HG02623 (cell line): ENCODE measurements at regions not wholly inside any gene's neighbourhood (a gene's known extent, or its start where the extent isn't known, plus 50 kb on each side); places are given as distances from the start of the nearest gene placed in this dataset.
"Not testable (repeated sequence)": the region's sequence is repeated elsewhere in the genome, so short reads cannot be mapped to it uniquely, and the experiment has no call there.

ENCODE experiments used
- ATAC-seq: cut with Tn5 transposase; IDR thresholded peaks from one replicate; pipeline ENCODE4 v1.9.1; 2021; ENCODE audit warnings: moderate library complexity; ENCODE audit not compliant: unreplicated experiment

DNA sequence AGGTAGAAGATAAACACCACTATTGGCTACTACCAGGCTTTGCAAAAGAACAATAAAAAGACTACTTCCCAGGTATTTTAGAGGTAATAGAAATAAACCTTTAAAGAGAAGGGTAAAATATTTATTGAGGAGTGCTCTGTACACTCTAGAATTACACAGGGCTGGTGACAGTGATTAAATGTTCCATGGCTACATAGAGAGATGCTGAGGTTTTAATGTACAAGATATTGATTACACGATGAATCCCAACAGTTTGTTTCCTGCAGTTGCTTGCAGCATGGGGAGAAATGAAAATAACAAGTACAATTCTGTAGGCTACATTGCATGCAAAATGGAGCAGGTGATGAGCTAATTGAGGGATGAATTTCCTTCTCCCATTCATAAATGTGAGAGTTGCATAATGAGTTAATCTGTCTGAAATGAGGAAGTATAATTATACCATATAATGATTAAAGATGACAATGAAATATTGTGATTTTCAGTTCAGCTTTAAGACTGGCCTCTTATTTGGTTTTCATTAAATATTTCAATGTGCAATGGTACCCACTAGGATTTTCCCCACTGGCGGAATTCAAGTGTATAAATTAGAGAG, 266.1 kb downstream of the SOCS6 start:
- no peak for ATAC-seq

DNA sequence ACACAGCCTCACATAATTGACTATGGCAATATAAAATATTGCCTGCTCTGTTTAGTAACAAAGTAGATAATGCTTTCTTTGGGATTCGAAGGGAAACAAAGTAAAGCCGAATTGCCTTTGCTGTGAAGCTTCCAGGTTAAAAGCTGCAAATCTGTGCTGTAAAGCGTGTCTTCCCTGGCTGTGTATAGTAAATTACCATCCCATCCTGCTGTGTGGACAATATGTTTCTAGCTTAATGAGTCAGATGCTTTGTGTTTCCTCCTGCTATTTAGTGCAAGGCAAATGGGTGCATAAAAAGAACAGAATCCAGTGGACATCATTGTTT, 265.1 kb downstream of the SOCS6 start:
- no peak for ATAC-seq

DNA sequence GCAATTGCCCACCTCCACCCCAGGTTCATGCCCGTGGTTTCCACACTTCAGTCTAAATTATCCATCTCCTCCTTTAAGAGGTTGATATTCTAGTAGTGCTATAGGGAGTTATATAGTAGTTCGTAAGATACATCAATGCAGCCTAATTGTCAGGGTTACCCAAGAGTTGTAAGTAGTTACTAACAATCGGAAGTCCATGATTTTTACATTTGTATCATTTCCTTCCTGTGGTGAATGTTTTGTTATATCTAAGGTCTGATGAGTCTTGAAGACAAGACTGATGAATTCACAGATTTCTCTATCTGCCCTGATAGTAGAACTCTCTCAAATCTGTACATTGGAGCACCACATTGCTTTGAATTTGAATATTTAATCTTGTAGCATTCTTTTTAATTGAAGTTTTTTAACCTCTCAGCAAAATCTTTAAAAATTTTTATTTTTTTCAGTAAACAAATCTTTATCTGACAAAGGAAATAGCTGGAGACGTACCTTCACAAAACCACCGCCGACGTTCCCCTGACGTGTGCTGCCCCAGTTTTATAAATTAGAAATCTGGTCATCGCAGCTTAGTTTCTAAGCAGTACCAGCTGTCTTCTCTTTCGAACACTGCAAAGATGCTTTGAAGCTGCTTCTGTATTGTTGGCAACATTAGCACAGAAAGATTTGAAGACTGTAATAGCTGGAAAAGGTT, 264.5 kb downstream of the SOCS6 start:
- no peak for ATAC-seq

DNA sequence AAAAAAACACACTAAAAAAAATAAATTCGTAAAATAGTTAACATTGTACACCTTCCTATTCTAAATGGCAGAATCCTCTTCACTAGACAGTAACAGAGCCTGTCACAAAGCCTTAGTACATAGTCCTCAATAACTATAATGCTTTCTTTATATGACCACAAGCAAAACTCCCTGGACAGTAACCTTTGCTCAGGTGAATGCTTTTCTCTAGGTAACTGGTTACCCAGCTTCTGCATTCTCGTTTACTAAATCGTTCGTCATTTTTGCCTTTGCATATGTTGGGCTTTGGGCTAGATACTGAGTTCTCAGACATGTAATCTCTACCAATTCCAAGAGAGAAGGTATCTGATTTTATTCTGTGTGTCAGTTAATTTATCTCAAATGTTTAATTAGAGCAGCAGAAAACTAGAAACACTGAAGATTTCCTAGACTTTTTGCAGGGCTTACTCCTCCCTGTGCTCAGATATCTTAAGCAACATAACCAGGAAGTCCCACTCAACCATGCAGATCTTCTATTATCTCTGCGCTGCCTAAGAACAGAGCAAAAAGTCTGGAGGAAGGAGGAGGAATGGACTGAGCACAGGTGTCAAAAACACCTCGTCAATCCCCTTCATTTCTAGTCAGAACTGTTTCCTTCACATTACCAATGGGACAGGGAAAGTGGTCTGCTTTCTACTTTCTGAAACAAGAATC, 247.7 kb downstream of the SOCS6 start:
- ATAC-seq, result no peak

DNA sequence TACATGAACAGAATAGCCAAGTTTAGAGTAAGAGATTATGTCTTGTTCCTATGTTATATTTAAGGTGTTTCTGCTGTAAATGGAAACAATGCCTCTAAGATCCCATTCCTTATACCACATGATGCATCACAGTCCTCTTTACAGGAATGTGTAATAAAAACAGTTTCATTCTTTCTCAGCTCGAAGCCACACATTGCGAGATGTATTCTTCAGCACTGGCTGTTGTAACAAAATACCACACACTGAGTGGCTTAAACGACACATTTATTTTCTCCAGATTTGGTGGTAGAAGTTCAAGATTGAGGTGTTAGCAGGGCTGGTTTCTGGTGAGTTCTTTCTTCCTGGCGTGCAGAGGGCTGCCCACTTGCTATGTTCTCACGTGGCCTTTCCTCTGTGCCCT, 246.2 kb downstream of the SOCS6 start:
- no peak for ATAC-seq

DNA sequence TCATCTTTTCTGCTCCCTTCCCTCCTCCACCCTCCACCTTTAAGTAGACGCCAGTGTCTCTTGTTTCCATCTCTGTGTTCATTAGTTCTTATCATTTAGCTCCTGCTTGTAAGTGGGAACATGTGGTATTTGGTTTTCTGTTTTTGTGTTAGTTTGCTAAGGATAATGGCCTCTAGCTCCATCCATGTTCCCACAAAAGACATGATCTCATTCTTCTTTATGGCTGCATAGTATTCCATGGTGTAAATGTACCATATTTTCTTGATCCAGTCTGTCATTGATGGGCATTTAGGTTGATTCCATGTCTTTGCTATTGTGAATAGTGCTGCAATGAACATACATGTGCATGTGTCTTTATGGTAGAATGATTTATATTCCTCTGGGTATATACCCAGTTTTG, 236.5 kb downstream of the SOCS6 start:
- ATAC-seq, result not testable (repeated sequence)

DNA sequence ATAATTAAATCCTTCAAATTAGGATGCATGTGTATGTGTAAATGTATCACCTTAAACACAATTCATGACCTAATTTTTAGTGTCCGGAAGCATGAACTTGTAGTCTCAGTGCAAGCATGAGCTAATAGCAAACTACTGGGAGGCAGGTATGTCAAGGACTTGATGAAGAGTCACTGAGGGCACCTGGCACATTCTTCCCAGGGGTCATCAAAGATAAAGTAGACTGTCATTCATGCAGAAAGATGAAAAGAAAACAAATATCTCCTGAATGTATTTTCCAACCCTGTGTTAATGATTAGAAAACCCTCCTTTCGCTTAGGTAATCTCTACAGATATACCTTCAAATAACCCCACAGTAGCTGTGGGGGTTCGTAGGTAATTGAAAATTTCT, 234.9 kb downstream of the SOCS6 start:
- no peak for ATAC-seq

DNA sequence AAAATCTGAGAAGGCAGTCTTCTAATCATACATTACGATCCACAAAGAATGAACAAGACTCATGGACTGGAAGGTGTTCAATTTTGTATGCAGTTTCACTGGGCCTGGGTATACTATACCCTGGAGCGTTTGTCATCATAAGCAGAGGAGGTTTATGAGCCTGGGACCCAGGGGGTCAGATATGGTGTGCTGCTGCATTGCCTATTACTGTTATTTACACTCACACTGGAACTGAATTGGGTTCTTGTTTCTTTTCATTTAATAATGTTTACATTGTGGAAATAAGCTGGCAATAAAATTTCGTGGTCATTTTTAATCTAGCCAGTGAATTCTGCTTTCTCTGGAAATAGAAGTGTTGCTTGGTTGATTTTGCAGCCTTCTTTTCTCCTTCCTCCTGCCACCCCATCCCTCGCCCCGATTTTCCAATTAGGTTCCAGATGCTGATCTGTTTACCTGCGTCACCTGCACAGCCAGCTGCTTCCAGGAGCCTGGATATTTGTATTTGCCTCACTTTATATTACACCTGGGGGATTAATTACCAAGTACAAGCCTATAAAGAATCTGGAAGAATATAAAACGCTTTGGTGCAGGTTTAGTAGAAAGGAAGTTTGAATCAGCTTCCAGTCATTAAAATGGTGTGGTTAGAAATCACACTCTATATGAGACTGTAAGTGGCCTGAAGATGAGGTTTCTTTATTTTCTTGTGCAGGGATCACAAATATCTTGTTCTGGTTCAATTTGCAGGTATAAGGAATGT, 234.4 kb downstream of the SOCS6 start:
- no peak for ATAC-seq

DNA sequence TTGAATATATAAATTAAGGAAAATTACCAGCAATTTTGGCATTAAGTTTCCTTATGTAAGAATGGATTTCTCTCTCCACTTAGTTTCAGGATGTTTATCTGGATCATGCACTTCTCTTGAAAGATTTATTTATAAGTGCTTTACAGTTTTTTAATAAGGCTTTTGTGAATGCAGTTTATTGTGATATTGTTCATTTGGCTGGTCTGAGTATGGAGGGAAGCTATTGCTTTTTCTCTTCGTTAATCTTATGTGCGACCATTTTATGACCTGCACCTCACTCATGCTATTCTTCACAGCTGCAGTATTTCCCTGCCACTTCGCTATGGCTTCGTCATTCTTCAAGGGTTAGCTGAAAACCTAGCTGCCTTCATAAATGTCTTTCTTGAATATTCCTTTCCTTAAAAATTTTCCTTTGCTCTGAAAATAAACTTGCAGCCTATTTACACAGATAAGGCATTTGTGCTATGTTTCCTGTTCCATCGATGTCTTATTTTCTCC, 233.4 kb downstream of the SOCS6 start:
- ATAC-seq, result no peak

DNA sequence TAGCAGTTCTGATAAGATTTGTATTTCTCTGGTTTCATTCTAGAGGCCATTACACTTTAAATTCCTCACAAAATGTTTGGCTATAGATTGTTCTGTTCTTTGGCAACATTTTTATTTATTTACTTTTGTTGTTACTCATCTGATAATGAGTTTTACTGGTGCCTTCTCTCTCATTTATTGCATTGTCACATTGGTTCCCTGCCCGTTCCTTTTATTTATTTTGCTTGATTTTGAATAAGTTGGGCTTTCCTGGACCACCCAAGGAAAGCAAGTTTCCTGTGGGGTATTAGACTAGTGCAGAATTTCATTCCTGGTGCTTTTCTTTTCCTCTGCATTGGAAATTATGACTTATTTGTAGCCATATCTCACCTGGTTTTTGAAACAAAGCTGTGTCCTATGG, 232.0 kb downstream of the SOCS6 start:
- no peak for ATAC-seq

DNA sequence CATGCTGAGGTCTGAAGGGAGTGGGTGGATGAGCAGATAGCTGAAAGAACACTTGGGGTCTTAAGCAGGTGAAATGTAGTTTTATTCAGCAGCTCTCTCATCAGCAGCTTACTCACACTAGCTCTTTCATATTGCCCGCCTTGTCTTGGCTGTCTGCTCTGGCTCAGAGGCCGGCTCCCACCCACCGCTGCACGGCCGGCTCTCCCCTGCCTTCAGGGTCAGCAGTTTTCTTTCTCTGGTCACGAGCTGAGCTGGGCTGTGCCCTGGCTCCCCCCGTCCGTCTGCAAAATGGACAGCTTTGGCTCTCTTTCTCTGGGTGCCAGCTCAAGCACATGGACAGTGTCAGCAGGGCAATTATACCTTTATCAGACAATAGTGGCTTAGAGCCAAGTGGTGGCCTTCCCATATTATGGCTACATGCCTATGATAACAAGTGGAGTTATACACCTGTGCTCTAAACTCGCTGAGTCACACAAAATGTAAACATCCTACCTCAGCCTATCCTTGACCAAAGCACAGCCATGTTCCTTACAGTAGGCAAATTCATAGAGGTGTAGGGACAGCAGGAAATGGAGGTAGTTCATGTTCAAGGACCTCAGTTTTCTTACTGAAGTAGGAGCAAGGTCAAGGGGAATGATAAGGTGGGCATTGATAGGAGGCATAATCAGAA, 224.8 kb downstream of the SOCS6 start:
- ATAC-seq, result no peak

DNA sequence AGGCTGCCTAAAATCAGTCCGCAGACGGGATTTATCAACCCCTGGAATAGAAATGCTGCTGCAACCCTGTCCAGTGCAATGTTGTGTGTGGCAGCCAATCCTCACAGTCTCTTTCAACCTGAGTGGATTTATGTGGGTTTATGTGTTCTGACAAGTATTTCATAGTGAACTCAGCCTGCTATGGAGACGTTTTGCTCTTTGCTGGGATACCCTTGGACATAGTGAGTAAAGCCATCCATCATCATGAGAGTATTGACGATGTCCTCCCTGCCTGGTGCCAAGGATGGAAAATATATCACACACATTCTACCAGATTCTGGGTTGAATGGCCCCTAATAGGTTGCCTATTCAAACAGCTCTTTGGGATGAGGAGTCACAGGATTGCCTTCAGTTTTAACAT, 219.1 kb downstream of the SOCS6 start:
- no peak for ATAC-seq

DNA sequence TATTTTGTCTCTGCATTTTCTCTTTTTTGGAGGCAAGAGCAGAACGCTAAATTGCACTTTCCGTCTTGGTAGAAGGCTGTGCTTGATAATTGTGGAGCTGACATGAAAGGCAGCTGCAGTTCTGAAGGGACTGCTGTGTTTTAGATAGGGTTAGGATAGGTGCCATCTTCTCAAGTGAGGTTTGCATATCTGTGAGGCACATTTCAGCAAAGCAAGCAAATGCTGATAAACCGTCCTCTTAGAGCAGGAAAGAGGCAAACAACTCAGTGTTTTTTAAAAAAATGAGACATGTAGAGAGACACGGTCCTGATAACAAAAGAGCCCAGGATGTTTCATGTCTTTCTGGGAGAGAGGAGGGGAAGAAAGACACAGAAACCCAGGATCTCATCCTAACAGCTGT, 217.7 kb downstream of the SOCS6 start:
- ATAC-seq, result no peak

DNA sequence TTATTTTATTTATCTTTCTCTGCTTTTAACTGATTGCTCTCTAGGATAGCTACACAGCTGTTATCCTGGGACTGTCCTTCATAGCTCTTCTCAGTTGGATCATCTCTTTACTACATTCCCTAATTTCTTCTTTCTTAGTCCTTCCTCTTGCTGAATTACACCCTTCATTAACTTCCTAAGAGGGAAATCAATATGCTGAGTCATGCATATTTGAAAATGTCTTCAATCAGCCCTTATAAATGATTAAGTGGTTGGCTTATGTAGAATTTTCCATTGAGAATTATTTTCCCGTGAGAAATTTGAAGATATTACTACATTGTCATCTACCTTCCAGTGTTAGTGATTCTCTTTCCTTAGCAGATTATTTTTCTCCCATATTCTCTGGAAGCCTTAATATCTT, 214.2 kb downstream of the SOCS6 start:
- ATAC-seq, result no peak

DNA sequence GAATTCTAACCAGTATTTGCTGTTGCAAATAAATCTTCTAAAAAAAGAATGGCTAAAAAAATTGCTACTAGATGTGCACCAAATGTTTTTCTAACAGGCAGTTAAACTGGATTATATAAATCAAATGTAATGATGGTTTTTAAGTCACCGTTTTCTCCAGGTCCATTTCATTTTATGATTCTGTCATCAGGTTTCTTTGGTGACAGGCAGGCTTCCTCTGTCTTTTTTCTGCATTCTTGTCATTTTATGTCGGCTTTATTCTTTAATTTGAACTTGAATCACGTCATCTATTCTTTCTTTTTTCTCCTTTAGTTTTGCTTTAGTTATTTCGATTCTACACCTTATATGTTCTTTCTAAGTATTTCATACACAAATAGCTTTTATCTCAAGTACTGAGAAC, 212.5 kb downstream of the SOCS6 start:
- ATAC-seq, result no peak

DNA sequence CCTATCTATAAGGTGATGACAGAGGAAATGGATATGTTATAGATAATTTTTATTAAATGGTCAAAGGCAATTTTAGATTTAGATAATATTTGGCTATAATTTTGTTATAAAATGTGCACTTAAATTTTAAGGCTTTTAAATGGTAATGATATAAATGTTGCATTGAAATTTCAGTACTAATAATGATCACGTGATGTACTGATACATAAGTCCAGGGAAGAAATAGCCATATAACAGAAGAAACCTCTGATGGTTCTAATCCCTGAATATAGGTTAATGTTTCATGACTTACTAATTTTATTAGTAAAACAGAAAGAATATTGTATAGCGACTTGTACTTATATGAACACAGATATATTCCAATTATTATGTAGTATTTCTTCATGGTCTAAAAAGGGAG, 211.9 kb downstream of the SOCS6 start:
- ATAC-seq, result no peak

DNA sequence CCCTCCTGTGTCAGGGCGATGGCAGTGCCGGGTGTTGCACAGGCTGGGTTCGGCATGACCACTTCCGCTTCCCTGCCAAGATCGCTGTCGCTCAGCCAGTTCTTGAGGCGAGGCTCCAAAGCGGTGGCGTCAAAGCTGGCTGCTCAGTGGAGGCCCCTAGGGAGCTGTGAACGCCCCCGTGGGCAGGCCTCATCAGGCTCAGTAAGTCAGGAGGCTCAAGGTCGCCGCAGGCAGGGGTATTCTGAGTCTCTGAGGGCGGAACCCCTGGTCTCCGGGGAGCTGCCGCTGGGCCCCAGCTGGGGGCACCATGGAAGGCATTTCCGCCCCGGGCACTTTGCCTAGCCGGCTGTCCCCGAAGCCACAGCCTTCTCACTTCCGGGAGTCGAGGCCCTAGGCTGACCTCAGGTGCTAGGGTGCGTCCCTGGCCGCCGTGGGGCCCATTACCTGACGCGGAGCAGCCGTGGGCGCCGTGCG, 210.4 kb downstream of the SOCS6 start:
- no peak for ATAC-seq

DNA sequence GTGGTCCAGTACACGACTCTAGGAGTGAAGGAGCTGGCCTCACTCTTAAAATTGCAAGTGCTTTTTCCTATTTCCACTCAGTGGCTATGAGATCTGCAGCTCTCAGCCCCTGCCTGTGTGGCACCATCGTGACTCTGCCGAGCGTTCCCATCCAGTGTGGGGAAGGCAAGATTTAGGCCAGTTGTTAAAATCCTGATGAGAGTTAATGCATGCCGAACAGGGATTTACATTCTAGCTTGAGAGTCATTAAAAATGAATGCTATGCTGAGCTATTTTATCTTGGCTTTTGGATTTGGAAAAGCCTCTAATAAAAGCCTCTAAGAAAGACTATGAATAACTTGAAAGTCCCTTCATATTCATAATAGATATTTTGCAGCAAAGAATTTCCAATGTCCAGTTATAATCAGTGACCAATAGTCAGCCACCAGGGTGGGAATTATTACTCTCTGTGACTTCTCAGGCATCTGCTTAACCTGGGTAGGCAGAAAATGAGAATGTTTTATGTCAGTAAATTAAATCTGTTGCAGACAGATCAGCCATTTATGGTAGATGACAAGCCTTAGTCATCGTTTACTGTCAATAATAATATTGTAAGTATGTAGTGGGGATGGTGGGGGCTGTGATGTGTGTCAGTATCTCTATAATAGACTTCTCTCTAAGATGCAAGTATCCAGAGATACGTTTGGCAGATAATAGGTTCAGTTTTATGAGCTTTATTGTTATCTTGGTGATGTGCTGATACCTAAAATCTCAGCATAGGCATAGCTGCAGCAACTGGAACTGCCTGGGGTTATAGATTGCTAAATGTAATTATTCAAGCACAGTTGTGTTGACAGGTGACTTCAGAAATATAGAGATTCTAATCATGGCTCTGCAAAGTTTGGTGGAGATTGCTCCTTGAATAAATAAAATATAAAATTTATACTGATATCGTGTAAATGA, 207.8 kb downstream of the SOCS6 start:
- ATAC-seq, result no peak

DNA sequence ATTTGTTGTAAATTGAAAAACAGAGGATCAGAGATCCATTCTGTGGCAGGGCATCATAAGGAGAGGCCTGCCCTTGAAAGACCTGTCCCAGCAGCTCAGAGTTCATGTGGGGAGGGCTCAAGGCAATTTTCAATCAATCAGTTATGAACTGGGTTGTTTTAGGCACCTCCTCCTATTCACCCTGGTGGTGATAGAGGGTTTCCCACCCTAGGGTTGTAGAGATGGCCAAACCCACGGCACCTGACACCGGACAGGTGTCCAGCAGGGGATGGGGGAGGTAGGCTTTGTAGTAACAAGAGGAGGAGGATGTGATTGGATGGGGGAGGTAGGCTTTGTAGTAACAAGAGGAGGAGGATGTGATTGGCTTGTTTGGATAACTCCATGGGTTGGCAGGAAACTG, 205.7 kb downstream of the SOCS6 start:
- no peak for ATAC-seq

DNA sequence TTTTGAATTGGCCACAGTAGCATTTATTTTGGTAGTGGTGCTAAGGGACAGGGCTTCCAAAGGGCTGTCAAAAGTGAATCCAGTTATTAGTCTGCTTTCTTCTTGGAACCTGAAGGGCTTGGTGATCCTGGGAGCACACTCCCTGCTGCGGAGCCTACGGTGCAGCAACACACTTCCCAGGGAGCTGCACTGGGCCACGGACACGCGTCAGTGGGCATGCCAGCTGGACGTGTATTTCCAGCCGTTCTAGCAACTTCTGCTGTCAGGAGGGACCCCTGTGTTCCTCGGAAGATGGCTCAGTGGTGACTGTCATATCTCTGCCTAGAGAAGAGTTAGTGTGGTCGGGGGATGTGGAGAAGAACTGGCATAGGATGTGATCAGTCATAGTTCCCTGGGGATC, 204.6 kb downstream of the SOCS6 start:
- no peak for ATAC-seq
